DOHH2 (cell line): ENCODE measurements at regions not wholly inside any gene's neighbourhood (a gene's known extent, or its start where the extent isn't known, plus 50 kb on each side); places are given as distances from the start of the nearest gene placed in this dataset.

ENCODE experiments used
- CTCF ChIP-seq: fragments of 200-600 bp; sonication (generic); IDR thresholded peaks from one replicate; pipeline ENCODE4 v1.5.1; 2014; ENCODE audit warnings: antibody characterized with exemption, mild to moderate bottlenecking, low read depth, low read length; ENCODE audit not compliant: poor library complexity, severe bottlenecking
- EZH2phosphoT487 ChIP-seq: fragments of 200-600 bp; sonication (generic); IDR thresholded peaks from 2 replicates; pipeline ENCODE4 v1.6.1; 2017; ENCODE audit warnings: borderline replicate concordance, mild to moderate bottlenecking, antibody characterized with exemption, low read length, moderate library complexity, mixed read lengths

DNA sequence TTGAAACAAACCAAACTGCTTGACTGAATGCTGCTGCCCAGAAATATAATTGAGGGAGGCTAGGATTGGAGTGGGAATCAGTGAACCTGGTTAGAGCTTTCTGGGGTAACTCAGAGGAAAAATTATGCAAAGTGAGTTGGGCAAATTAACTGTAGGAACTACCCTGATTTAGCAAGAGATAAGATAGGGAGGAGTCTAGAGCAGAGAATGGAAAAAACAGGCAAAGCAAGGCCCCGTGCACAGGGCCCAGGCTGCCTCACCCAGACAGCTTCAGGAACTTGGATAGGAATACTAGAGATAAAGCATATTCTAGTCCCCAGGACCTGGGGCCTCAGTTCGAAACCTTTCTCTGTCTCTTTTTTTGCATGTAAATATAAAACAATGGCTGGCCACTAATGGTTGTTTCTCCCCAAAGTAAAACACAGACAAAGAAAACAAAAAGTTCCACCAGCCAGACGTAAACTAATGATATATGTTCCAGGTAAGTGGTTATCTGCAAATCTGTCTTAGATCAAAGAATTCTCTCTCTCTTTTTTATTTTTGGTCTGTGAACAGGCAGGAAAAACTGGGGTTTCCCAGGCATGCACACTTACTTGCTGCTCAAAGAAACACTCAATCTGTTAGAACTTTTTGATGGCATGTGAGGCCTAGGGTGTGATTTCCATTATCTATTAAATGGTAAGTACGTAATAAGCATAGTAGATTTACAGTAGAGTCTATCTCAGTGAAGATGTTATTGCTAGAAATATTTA lies 168.1 kb upstream of the MAP3K1 start:
- TF ChIP-seq CTCF (no peak), EZH2phosphoT487 (no peak)
